ENCODE measurements at regions not wholly inside any gene's neighbourhood (a gene's known extent, or its start where the extent isn't known, plus 50 kb on each side); places are given as distances from the start of the nearest gene placed in this dataset.

GRCh38 chr6:97867177-97867576 lies 584.2 kb upstream of the MMS22L start:
- Mint-ChIP-seq H3K4me3 (no peak overlapping the region), H3K27me3 (no peaks in the 10 kb centered on the region), H3K36me3 (no peaks in the 10 kb centered on the region), H3K27ac (no peak overlapping the region), H3K9me3 (no peaks in the 10 kb centered on the region), H3K4me1 (no peaks in the 10 kb centered on the region)
- DNase-seq (no peak), ATAC-seq (replicated peaks) (no peak)

- Mint-ChIP-seq H3K27me3 (no peaks in the 10 kb centered on the region), H3K27ac (no peak overlapping the region), H3K9me3 (no peaks in the 10 kb centered on the region), H3K4me1 (no peaks in the 10 kb centered on the region), H3K36me3 (no peaks in the 10 kb centered on the region), H3K4me3 (no peak overlapping the region)
- no peak for DNase-seq
- ATAC-seq (replicated peaks): no peak
Observed at GRCh38 chr6:97870273-97870672, 587.3 kb upstream of the MMS22L start.

GRCh38 chr6:97876711-97877110 lies 593.7 kb upstream of the MMS22L start:
- ATAC-seq (replicated peaks) (no peak), DNase-seq (no peak)
- Mint-ChIP-seq H3K4me1 (no peaks in the 10 kb centered on the region), H3K36me3 (no peaks in the 10 kb centered on the region), H3K4me3 (no peak overlapping the region), H3K9me3 (no peaks in the 10 kb centered on the region), H3K27ac (no peak overlapping the region), H3K27me3 (no peaks in the 10 kb centered on the region)

- H3K4me1 Mint-ChIP-seq: no peaks in the 10 kb centered on the region
- H3K27me3 Mint-ChIP-seq: no peaks in the 10 kb centered on the region
- no peak overlapping the region for H3K4me3 Mint-ChIP-seq
- no peaks in the 10 kb centered on the region for H3K36me3 Mint-ChIP-seq
- DNase-seq: no peak
- no peaks in the 10 kb centered on the region for H3K9me3 Mint-ChIP-seq
- no peak overlapping the region for H3K27ac Mint-ChIP-seq
- no peak for ATAC-seq (replicated peaks)
Observed at GRCh38 chr6:97882755-97883154, 599.7 kb upstream of the MMS22L start.

- H3K9me3 Mint-ChIP-seq: no peaks in the 10 kb centered on the region
- no peaks in the 10 kb centered on the region for H3K36me3 Mint-ChIP-seq
- no peaks in the 10 kb centered on the region for H3K27me3 Mint-ChIP-seq
- DNase-seq (no peak), ATAC-seq (replicated peaks) (no peak)
- H3K27ac Mint-ChIP-seq: no peak overlapping the region
- H3K4me1 Mint-ChIP-seq: no peaks in the 10 kb centered on the region
- no peak overlapping the region for H3K4me3 Mint-ChIP-seq
Observed at GRCh38 chr6:97885325-97885724, 602.3 kb upstream of the MMS22L start.

GRCh38 chr6:97885828-97886227 lies 602.8 kb upstream of the MMS22L start:
- H3K27me3 Mint-ChIP-seq: no peaks in the 10 kb centered on the region
- no peaks in the 10 kb centered on the region for H3K9me3 Mint-ChIP-seq

GRCh38 chr6:97901531-97901930 lies 618.5 kb upstream of the MMS22L start:
- Mint-ChIP-seq H3K27me3 (no peaks in the 10 kb centered on the region), H3K4me1 (no peaks in the 10 kb centered on the region), H3K9me3 (peaks cover 0 to 5% of the 10 kb centered on the region in 2 donors), H3K36me3 (no peaks in the 10 kb centered on the region), H3K4me3 (no peak overlapping the region), H3K27ac (no peak overlapping the region)
- no peak for DNase-seq
- ATAC-seq (replicated peaks): no peak

More at GRCh38 chr6:97885828-97886227, 602.8 kb upstream of the MMS22L start:
- Mint-ChIP-seq H3K36me3 (no peaks in the 10 kb centered on the region), H3K4me3 (no peak overlapping the region), H3K4me1 (no peaks in the 10 kb centered on the region), H3K27ac (no peak overlapping the region)
- no peak for DNase-seq
- no peak for ATAC-seq (replicated peaks)

GRCh38 chr6:97909380-97909779 lies 626.4 kb upstream of the MMS22L start:
- Mint-ChIP-seq H3K36me3 (no peaks in the 10 kb centered on the region), H3K4me3 (no peak overlapping the region)

GRCh38 chr6:97913721-97914120 lies 630.7 kb upstream of the MMS22L start:
- ATAC-seq (replicated peaks): no peak
- Mint-ChIP-seq H3K9me3 (peaks cover 0 to 5% of the 10 kb centered on the region in 2 donors), H3K27ac (no peak overlapping the region), H3K36me3 (no peaks in the 10 kb centered on the region), H3K4me3 (no peak overlapping the region), H3K27me3 (no peaks in the 10 kb centered on the region), H3K4me1 (no peaks in the 10 kb centered on the region)
- DNase-seq: no peak

More at GRCh38 chr6:97909380-97909779, 626.4 kb upstream of the MMS22L start:
- Mint-ChIP-seq H3K27ac (no peak overlapping the region), H3K27me3 (no peaks in the 10 kb centered on the region), H3K4me1 (no peaks in the 10 kb centered on the region), H3K9me3 (peaks cover 3 to 5% of the 10 kb centered on the region in 2 donors)
- no peak for DNase-seq
- ATAC-seq (replicated peaks): no peak

- Mint-ChIP-seq H3K4me3 (no peak overlapping the region), H3K9me3 (no peaks in the 10 kb centered on the region), H3K4me1 (no peaks in the 10 kb centered on the region), H3K36me3 (no peaks in the 10 kb centered on the region), H3K27me3 (no peaks in the 10 kb centered on the region), H3K27ac (no peak overlapping the region)
- ATAC-seq (replicated peaks): no peak
- DNase-seq: no peak
Observed at GRCh38 chr6:97914912-97915311, 631.9 kb upstream of the MMS22L start.

GRCh38 chr6:97915537-97915936 lies 632.5 kb upstream of the MMS22L start:
- ATAC-seq (replicated peaks) (no peak), DNase-seq (no peak)
- H3K4me1 Mint-ChIP-seq: no peaks in the 10 kb centered on the region
- H3K4me3 Mint-ChIP-seq: no peak overlapping the region
- H3K27me3 Mint-ChIP-seq: no peaks in the 10 kb centered on the region
- no peak overlapping the region for H3K27ac Mint-ChIP-seq
- no peaks in the 10 kb centered on the region for H3K9me3 Mint-ChIP-seq
- no peaks in the 10 kb centered on the region for H3K36me3 Mint-ChIP-seq

GRCh38 chr6:97917369-97917768 lies 634.4 kb upstream of the MMS22L start:
- Mint-ChIP-seq H3K4me3 (no peak overlapping the region), H3K27me3 (no peaks in the 10 kb centered on the region), H3K4me1 (no peaks in the 10 kb centered on the region), H3K27ac (no peak overlapping the region), H3K9me3 (no peaks in the 10 kb centered on the region), H3K36me3 (no peaks in the 10 kb centered on the region)
- ATAC-seq (replicated peaks) (peak in 1 of 2 donors; percentile 34), DNase-seq (no peak)

GRCh38 chr6:97919046-97919445 lies 636.0 kb upstream of the MMS22L start:
- no peaks in the 10 kb centered on the region for H3K4me1 Mint-ChIP-seq
- H3K36me3 Mint-ChIP-seq: no peaks in the 10 kb centered on the region
- DNase-seq (no peak), ATAC-seq (replicated peaks) (no peak)
- no peaks in the 10 kb centered on the region for H3K9me3 Mint-ChIP-seq
- H3K27ac Mint-ChIP-seq: no peak overlapping the region
- no peak overlapping the region for H3K4me3 Mint-ChIP-seq
- no peaks in the 10 kb centered on the region for H3K27me3 Mint-ChIP-seq

- DNase-seq (no peak), ATAC-seq (replicated peaks) (no peak)
- H3K27ac Mint-ChIP-seq: no peak overlapping the region
Observed at GRCh38 chr6:97919631-97920030, 636.6 kb upstream of the MMS22L start.

GRCh38 chr6:97923249-97923648 lies 640.2 kb upstream of the MMS22L start:
- H3K27me3 Mint-ChIP-seq: no peaks in the 10 kb centered on the region
- no peak overlapping the region for H3K4me3 Mint-ChIP-seq
- H3K9me3 Mint-ChIP-seq: no peaks in the 10 kb centered on the region
- DNase-seq: no peak
- H3K36me3 Mint-ChIP-seq: no peaks in the 10 kb centered on the region
- H3K4me1 Mint-ChIP-seq: no peaks in the 10 kb centered on the region
- no peak overlapping the region for H3K27ac Mint-ChIP-seq
- ATAC-seq (replicated peaks): no peak

More at GRCh38 chr6:97919631-97920030, 636.6 kb upstream of the MMS22L start:
- Mint-ChIP-seq H3K9me3 (no peaks in the 10 kb centered on the region), H3K4me3 (no peak overlapping the region), H3K36me3 (no peaks in the 10 kb centered on the region), H3K4me1 (no peaks in the 10 kb centered on the region), H3K27me3 (no peaks in the 10 kb centered on the region)

- Mint-ChIP-seq H3K4me3 (no peak overlapping the region), H3K27me3 (no peaks in the 10 kb centered on the region), H3K36me3 (no peaks in the 10 kb centered on the region), H3K9me3 (no peaks in the 10 kb centered on the region), H3K4me1 (no peaks in the 10 kb centered on the region), H3K27ac (no peak overlapping the region)
- ATAC-seq (replicated peaks) (no peak), DNase-seq (no peak)
Observed at GRCh38 chr6:97925504-97925903, 642.5 kb upstream of the MMS22L start.

All from stimulated activated naive B cell treated with anti-CD40 and anti-IgM and Interleukin-4, amounts not matched to agents 10 μg/mL and 1 μg/mL and 100 μg/mL, for 72 hours (primary cell).